Psoas muscle (tissue), 7 donors: ENCODE measurements at regions not wholly inside any gene's neighbourhood (a gene's known extent, or its start where the extent isn't known, plus 50 kb on each side); places are given as distances from the start of the nearest gene placed in this dataset.

Experiments used
- ATAC-seq, 4 donors: fragments of 200-7000 bp; cut with Tn5 transposase; one replicate each; pipeline ENCODE4 v1.9.1; 2020; ENCODE audit warnings: moderate library complexity in 3 of 4, mild to moderate bottlenecking in 2 of 4
- DNase-seq, 2 donors: peaks; one replicate each; pipeline ENCODE4 v3.0.0-alpha.2; 2020
- H3K27ac ChIP-seq: fragments of 200-600 bp; one replicate; pipeline ENCODE4 v1.8.0; 2022
- H3K27me3 ChIP-seq, 3 donors: fragments of 200-600 bp in 1 of 3; one replicate each; pipeline versions ENCODE4 v1.6.1 to v1.8.0; 2013 to 2022; ENCODE audit warnings: low read length in 2 of 3, mild to moderate bottlenecking in 2 of 3, moderate library complexity in 1 of 3; ENCODE audit not compliant: insufficient read depth in 3 of 3
- H3K36me3 ChIP-seq, 2 donors: fragments of 200-600 bp in 1 of 2; one replicate each; pipeline versions ENCODE4 v1.6.1 to v1.8.0; 2013 to 2022; ENCODE audit warnings: low read depth in 1 of 2, mild to moderate bottlenecking in 1 of 2, moderate library complexity in 1 of 2; ENCODE audit not compliant: insufficient read depth in 1 of 2
- H3K4me1 ChIP-seq: fragments of 200-600 bp; one replicate; pipeline ENCODE4 v1.8.0; 2022
- H3K4me3 ChIP-seq: fragments of 200-600 bp; one replicate; pipeline ENCODE4 v1.8.0; 2022; ENCODE audit warnings: mild to moderate bottlenecking
- H3K9me3 ChIP-seq: fragments of 200-600 bp; one replicate; pipeline ENCODE4 v1.8.0; 2022
- CTCF ChIP-seq: fragments of 200-600 bp; IDR thresholded peaks from one replicate; pipeline ENCODE4 v1.8.0; 2022; ENCODE audit warnings: antibody characterized with exemption
- WGBS, 3 donors: extraction: QIAGEN DNeasy Blood & Tissue Kit; methylation state at CpG; one replicate each; pipeline versions ENCODE4 v1.1.6 to v1.1.7; 2013; 5-methylcytosine and 5-hydroxymethylcytosine counted together
- intact Hi-C, 2 donors: fragments of 100-400 bp; cut with DNase I; formaldehyde crosslinking; loops; one replicate each; pipeline versions ENCODE4 v1.11.0 to v1.14.2; 2022
- donor health status: healthy with polysubstance abuse.
- donor health status: DM: no; HTN: no; CAD: no; lungs with moderate emphysema.
- donor health status: Bipolar disorder and iron deficiency.
- donor health status: healthy.
- donor health status: DM: yes; HTN: yes; CAD: no.
- donor health status: DM: no; HTN: no; CAD: no.
- donor health status: DM: yes; HTN: yes; CAD: no.

DNA sequence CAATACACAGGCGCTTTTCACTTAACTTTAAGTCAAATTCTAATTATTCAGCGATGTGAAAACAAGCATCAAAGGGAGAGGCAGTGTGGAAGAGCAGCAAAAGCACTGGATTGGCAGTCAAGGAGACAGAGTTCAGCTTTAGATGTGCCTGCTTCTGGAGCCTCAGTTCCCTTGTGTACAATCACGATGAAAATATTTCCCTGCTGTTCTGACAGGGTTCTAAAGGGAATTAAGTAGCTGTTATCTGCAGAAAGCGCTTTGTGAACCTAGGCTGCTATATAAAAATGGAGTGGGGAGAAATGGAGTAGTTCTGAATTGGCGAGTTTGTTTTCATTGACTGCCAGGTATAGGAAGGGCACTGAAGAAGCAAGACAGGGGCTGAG, 237.8 kb upstream of the SP8 start:
- Histone ChIP-seq H3K36me3 (no peaks in the 10 kb centered on the region), H3K27me3 (peaks cover 0 to 4% (median 0%) of the 10 kb centered on the region in 3 donors), H3K4me3 (no peak overlapping the region), H3K4me1 (no peaks in the 10 kb centered on the region), H3K27ac (no peak overlapping the region), H3K9me3 (no peaks in the 10 kb centered on the region)
- TF ChIP-seq CTCF = no peak
- ATAC-seq = no peak
- intact Hi-C loops = no loop called here
- WGBS, 3 donors = 57 to 63% (median 60%) methylated on average over 5 of the region's 5 CpGs
- DNase-seq = no peak

GRCh38 chr7:21028186-21028585, 241.5 kb upstream of the SP8 start:
- WGBS, 3 donors = 11 to 18% (median 12%) methylated on average over 13 of the region's 13 CpGs
- peaks cover 0 to 4% (median 0%) of the 10 kb centered on the region in 3 donors for H3K27me3 ChIP-seq
- intact Hi-C loops = no loop called here
- no peak for DNase-seq
- H3K4me3 ChIP-seq = no peak overlapping the region
- H3K27ac ChIP-seq = no peak overlapping the region
- ATAC-seq = no peak
- no peaks in the 10 kb centered on the region for H3K9me3 ChIP-seq
- no peak for TF ChIP-seq CTCF
- H3K4me1 ChIP-seq = no peaks in the 10 kb centered on the region
- H3K36me3 ChIP-seq = no peaks in the 10 kb centered on the region

DNA sequence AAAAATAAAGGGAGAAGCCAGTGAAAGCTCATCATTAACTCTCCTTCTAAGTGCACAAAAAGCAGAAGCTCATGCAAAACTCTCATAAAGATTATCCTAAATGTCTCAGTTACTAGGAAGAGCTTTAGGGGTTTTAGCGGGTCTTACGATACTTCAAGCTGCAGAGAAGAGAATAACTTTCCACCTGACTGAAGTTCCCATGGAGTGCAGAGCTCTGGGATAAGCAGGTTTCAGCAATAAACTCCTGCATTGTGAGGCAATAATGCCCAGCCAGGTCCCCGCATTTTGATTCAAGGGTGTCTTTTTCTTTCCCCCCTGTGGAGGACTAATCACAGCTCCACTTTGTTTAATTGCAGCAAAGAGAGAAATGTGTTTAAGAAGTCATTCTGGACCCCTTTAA, 241.9 kb upstream of the SP8 start:
- no peak for ATAC-seq
- WGBS, 3 donors = 29 to 33% (median 30%) methylated on average over 3 of the region's 3 CpGs

GRCh38 chr7:21029006-21029405, 242.3 kb upstream of the SP8 start:
- H3K27me3 ChIP-seq = peaks cover 0 to 4% (median 0%) of the 10 kb centered on the region in 3 donors
- ATAC-seq (no peak), DNase-seq (no peak)
- no peaks in the 10 kb centered on the region for H3K36me3 ChIP-seq
- 31 to 33% (median 32%) methylated on average over 6 of the region's 6 CpGs for WGBS, 3 donors
- no peaks in the 10 kb centered on the region for H3K9me3 ChIP-seq
- no peaks in the 10 kb centered on the region for H3K4me1 ChIP-seq
- H3K27ac ChIP-seq = no peak overlapping the region
- TF ChIP-seq CTCF = no peak
- no peak overlapping the region for H3K4me3 ChIP-seq
- intact Hi-C loops = no loop called here

More for the DNA sequence above, 241.9 kb upstream of the SP8 start:
- no peak for DNase-seq
- Histone ChIP-seq H3K4me1 (no peaks in the 10 kb centered on the region), H3K36me3 (no peaks in the 10 kb centered on the region), H3K9me3 (no peaks in the 10 kb centered on the region), H3K27ac (no peak overlapping the region), H3K27me3 (peaks cover 0 to 4% (median 0%) of the 10 kb centered on the region in 3 donors), H3K4me3 (no peak overlapping the region)
- TF ChIP-seq CTCF = no peak
- intact Hi-C loops = no loop called here

- no peak overlapping the region for H3K27ac ChIP-seq
- no peaks in the 10 kb centered on the region for H3K27me3 ChIP-seq
- no peaks in the 10 kb centered on the region for H3K9me3 ChIP-seq
- intact Hi-C loops = no loop called here
- no peak for TF ChIP-seq CTCF
- ATAC-seq (no peak), DNase-seq (no peak)
- H3K36me3 ChIP-seq = no peaks in the 10 kb centered on the region
- H3K4me3 ChIP-seq = no peak overlapping the region
- H3K4me1 ChIP-seq = no peaks in the 10 kb centered on the region
- 66 to 72% (median 70%) methylated on average over 7 of the region's 7 CpGs for WGBS, 3 donors
These were observed 243.7 kb upstream of the SP8 start for GRCh38 chr7:21030237-21030871.
